Kidney (tissue), 13 donors: ENCODE measurements at regions not wholly inside any gene's neighbourhood (a gene's known extent, or its start where the extent isn't known, plus 50 kb on each side); places are given as distances from the start of the nearest gene placed in this dataset.
A peak's percentile ranks its signal among the peaks of the same experiment; 100 is the strongest.

Experiments
- DNase-seq, 5 donors: peaks; one replicate each; pipeline ENCODE4 v3.0.0-alpha.2; 2013 to 2020
- FAIRE-seq: peaks from 2 replicates; lab custom pipeline; 2012; peaks lifted over from hg19 to GRCh38; lab: Jason Lieb, UNC
- H3K27ac ChIP-seq, 2 donors: one replicate each; pipeline ENCODE4 v1.7.0; 2013; ENCODE audit warnings: low read depth in 2 of 2, low read length in 2 of 2, inconsistent platforms in 1 of 2
- H3K27me3 ChIP-seq: one replicate; pipeline ENCODE4 v1.7.1; 2013; ENCODE audit warnings: low read length, inconsistent platforms; ENCODE audit not compliant: control insufficient read depth, insufficient read depth
- H3K36me3 ChIP-seq, 3 donors: one replicate each; pipeline versions ENCODE4 v1.7.0 to v1.7.1; 2013; ENCODE audit warnings: low read length in 3 of 3, control low read depth in 1 of 3, inconsistent platforms in 1 of 3; ENCODE audit not compliant: insufficient read depth in 3 of 3, control insufficient read depth in 2 of 3
- H3K4me1 ChIP-seq, 3 donors: one replicate each; pipeline versions ENCODE4 v1.7.0 to v1.7.1; 2013; ENCODE audit warnings: low read length in 3 of 3, inconsistent platforms in 1 of 3, low read depth in 1 of 3; ENCODE audit not compliant: control insufficient read depth in 2 of 3, insufficient read depth in 2 of 3
- H3K4me3 ChIP-seq, 3 donors: one replicate each; pipeline versions ENCODE4 v1.7.0 to v1.8.1; 2013; ENCODE audit warnings: low read length in 3 of 3, control low read depth in 1 of 3, inconsistent platforms in 1 of 3
- H3K9ac ChIP-seq, 3 donors: one replicate each; pipeline versions ENCODE4 v1.7.0 to v1.7.1; 2013; ENCODE audit warnings: low read length in 3 of 3, control low read depth in 1 of 3, inconsistent platforms in 1 of 3
- H3K9me3 ChIP-seq, 3 donors: one replicate each; pipeline versions ENCODE4 v1.7.0 to v1.7.1; 2013; ENCODE audit warnings: low read length in 3 of 3, control low read depth in 1 of 3, inconsistent platforms in 1 of 3; ENCODE audit not compliant: control insufficient read depth in 2 of 3, insufficient read depth in 1 of 3
- CTCF ChIP-seq: IDR thresholded peaks from 3 replicates; pipeline ENCODE4 v1.5.1; 2012; ENCODE audit warnings: mild to moderate bottlenecking, moderate library complexity, borderline replicate concordance; ENCODE audit not compliant: insufficient read depth; ENCODE audit errors: extremely low read depth
- intact Hi-C: fragments of 100-400 bp; cut with DNase I; formaldehyde crosslinking; loops from one replicate; pipeline ENCODE4 v1.11.1; 2022
- donor health status: control.
- donor health status: control.
- donor health status: control.
- donor health status: control.
- donor health status: control.
- donor health status: DM: yes; HTN: yes; CAD: no.
- donor health status: Normal renal cell carcinoma (clear cell type).

- no peak overlapping the region for H3K27ac ChIP-seq
- TF ChIP-seq CTCF = no peak
- FAIRE-seq = no peak
Measured at GRCh38 chr5:54607006-54607405, 89.4 kb downstream of the SNX18 start.

GRCh38 chr5:54603372-54603771 is 85.8 kb downstream of the SNX18 start:
- no peaks in the 10 kb centered on the region for H3K4me1 ChIP-seq
- H3K27ac ChIP-seq = no peak overlapping the region
- H3K36me3 ChIP-seq = no peaks in the 10 kb centered on the region
- H3K27me3 ChIP-seq = no peaks in the 10 kb centered on the region
- peaks cover 0 to 1% (median 0%) of the 10 kb centered on the region in 3 donors for H3K9me3 ChIP-seq
- TF ChIP-seq CTCF = no peak
- intact Hi-C loops = no loop called here
- H3K4me3 ChIP-seq = no peak overlapping the region
- FAIRE-seq (no peak), DNase-seq (peak in 1 of 5 donors; percentile 55)
- H3K9ac ChIP-seq = no peak overlapping the region

More at GRCh38 chr5:54607006-54607405, 89.4 kb downstream of the SNX18 start:
- no peaks in the 10 kb centered on the region for H3K4me1 ChIP-seq
- no peaks in the 10 kb centered on the region for H3K36me3 ChIP-seq
- intact Hi-C loops = no loop called here
- no peak overlapping the region for H3K4me3 ChIP-seq
- no peak for DNase-seq
- H3K27me3 ChIP-seq = no peaks in the 10 kb centered on the region
- H3K9ac ChIP-seq = no peak overlapping the region
- H3K9me3 ChIP-seq = peaks cover 0 to 1% (median 0%) of the 10 kb centered on the region in 3 donors

GRCh38 chr5:54602475-54602874 is 84.9 kb downstream of the SNX18 start:
- Histone ChIP-seq H3K27me3 (no peaks in the 10 kb centered on the region), H3K9me3 (peaks cover 0 to 2% (median 0%) of the 10 kb centered on the region in 3 donors), H3K4me3 (no peak overlapping the region), H3K4me1 (no peaks in the 10 kb centered on the region), H3K36me3 (no peaks in the 10 kb centered on the region), H3K9ac (no peak overlapping the region), H3K27ac (no peak overlapping the region)
- intact Hi-C loops = no loop called here
- DNase-seq (no peak), FAIRE-seq (no peak)
- TF ChIP-seq CTCF = no peak
